NCI-H2227 (cell line): ENCODE measurements at regions not wholly inside any gene's neighbourhood (a gene's known extent, or its start where the extent isn't known, plus 50 kb on each side); places are given as distances from the start of the nearest gene placed in this dataset.

Source experiments
- DNase-seq: peaks from one replicate; lab custom pipeline; 2025; ENCODE audit not compliant: unreplicated experiment; lab: John Stamatoyannopoulos, UW

- no peak for DNase-seq
Observed at GRCh38 chrX:120021927-120022326, 55.6 kb downstream of the RHOXF2B start.

GRCh38 chrX:120020305-120020704 is 57.2 kb downstream of the RHOXF2B start:
- no peak for DNase-seq

- no peak for DNase-seq
Observed at GRCh38 chrX:120016068-120016441, 61.4 kb downstream of the RHOXF2B start.

- DNase-seq, result no peak
Observed at GRCh38 chrX:120015145-120016067, 62.1 kb downstream of the RHOXF2B start.

GRCh38 chrX:120014354-120015130 is 62.9 kb downstream of the RHOXF2B start:
- DNase-seq, result no peak

- no peak for DNase-seq
Observed at GRCh38 chrX:120001787-120002186, 58.2 kb upstream of the NKAP start.

GRCh38 chrX:120000490-120001246 is 57.1 kb upstream of the NKAP start:
- DNase-seq, result peak; percentile 11

GRCh38 chrX:119999087-119999634 is 55.6 kb upstream of the NKAP start:
- no peak for DNase-seq

- DNase-seq, result no peak
Observed at GRCh38 chrX:119997570-119997969, 54.0 kb upstream of the NKAP start.

- no peak for DNase-seq
Observed at GRCh38 chrX:119996600-119997524, 53.3 kb upstream of the NKAP start.

GRCh38 chrX:119996069-119996468 is 52.5 kb upstream of the NKAP start:
- no peak for DNase-seq
